GM23338 (cell line): ENCODE measurements at regions not wholly inside any gene's neighbourhood (a gene's known extent, or its start where the extent isn't known, plus 50 kb on each side); places are given as distances from the start of the nearest gene placed in this dataset.

Experiments used
- ATAC-seq: fragments of 200-7000 bp; cut with Tn5 transposase; 3 replicates; pipeline ENCODE4 v1.9.1; 2020
- DNase-seq: peaks from one replicate; pipeline ENCODE4 v3.0.0-alpha.2; 2015; ENCODE audit warnings: low spot score
- H2AFZ ChIP-seq: fragments of 200-600 bp; sonication (generic); 2 replicates; pipeline ENCODE4 v1.8.0; 2016; ENCODE audit warnings: antibody characterized with exemption, mild to moderate bottlenecking, moderate library complexity
- H3F3A ChIP-seq: fragments of 200-600 bp; sonication (generic); replicated peaks from 2 replicates; pipeline ENCODE4 v1.8.0; 2017; ENCODE audit warnings: antibody characterized with exemption, mixed run types, low read depth
- H3K27ac ChIP-seq: fragments of 200-600 bp; sonication (generic); 2 replicates; pipeline ENCODE4 v1.6.1; 2016; ENCODE audit warnings: low read depth
- H3K27me3 ChIP-seq: fragments of 200-600 bp; sonication (generic); 2 replicates; pipeline ENCODE4 v1.8.0; 2016; ENCODE audit warnings: mild to moderate bottlenecking, mixed run types, moderate library complexity; ENCODE audit not compliant: insufficient read depth
- H3K36me3 ChIP-seq: fragments of 200-600 bp; sonication (generic); 2 replicates; pipeline ENCODE4 v1.8.0; 2016; ENCODE audit warnings: mild to moderate bottlenecking; ENCODE audit not compliant: insufficient read depth
- H3K4me1 ChIP-seq: fragments of 200-600 bp; sonication (generic); 2 replicates; pipeline ENCODE4 v1.8.0; 2016; ENCODE audit warnings: mild to moderate bottlenecking, moderate library complexity; ENCODE audit not compliant: insufficient read depth
- H3K4me2 ChIP-seq: fragments of 200-600 bp; sonication (generic); 2 replicates; pipeline ENCODE4 v1.7.1; 2017; ENCODE audit warnings: mixed run types
- H3K4me3 ChIP-seq: fragments of 200-600 bp; sonication (generic); 2 replicates; pipeline ENCODE4 v1.6.1; 2016; ENCODE audit warnings: mixed run types
- H3K79me2 ChIP-seq: fragments of 200-600 bp; sonication (generic); replicated peaks from 2 replicates; pipeline ENCODE4 v1.8.0; 2017; ENCODE audit warnings: mild to moderate bottlenecking; ENCODE audit not compliant: insufficient read depth
- H3K9me2 ChIP-seq: fragments of 200-600 bp; sonication (generic); 2 replicates; pipeline ENCODE4 v1.8.0; 2017; ENCODE audit not compliant: insufficient read depth
- H4K20me1 ChIP-seq: fragments of 200-600 bp; sonication (generic); replicated peaks from 2 replicates; pipeline ENCODE4 v1.8.0; 2017; ENCODE audit warnings: mild to moderate bottlenecking; ENCODE audit not compliant: insufficient read depth
- H3K27ac Mint-ChIP-seq: 2 replicates; pipeline ENCODE4 v1.8.0; 2020; ENCODE audit warnings: inconsistent platforms, mild to moderate bottlenecking, moderate library complexity, mixed read lengths
- H3K27me3 Mint-ChIP-seq: 3 replicates; pipeline ENCODE4 v1.8.0; 2022; ENCODE audit warnings: low read depth, mild to moderate bottlenecking, moderate library complexity, mixed read lengths, inconsistent platforms; ENCODE audit not compliant: insufficient read depth, poor library complexity
- H3K36me3 Mint-ChIP-seq: 3 replicates; pipeline ENCODE4 v1.8.0; 2021; ENCODE audit warnings: low read depth, mild to moderate bottlenecking, inconsistent platforms, moderate library complexity, mixed read lengths
- H3K4me1 Mint-ChIP-seq: 3 replicates; pipeline ENCODE4 v1.8.0; 2020; ENCODE audit warnings: mild to moderate bottlenecking, inconsistent platforms, mixed read lengths
- H3K4me3 Mint-ChIP-seq: 3 replicates; pipeline ENCODE4 v1.8.0; 2021; ENCODE audit warnings: moderate library complexity, mild to moderate bottlenecking, inconsistent platforms, mixed read lengths
- H3K9me3 Mint-ChIP-seq: 3 replicates; pipeline ENCODE4 v1.8.0; 2020; ENCODE audit warnings: moderate library complexity, mild to moderate bottlenecking, inconsistent platforms, mixed read lengths
- CREB1 ChIP-seq: fragments of 250-450 bp; sonication (Bioruptor Pico); IDR thresholded peaks from 2 replicates; pipeline ENCODE4 v1.5.0; 2020; ENCODE audit warnings: low read depth, mild to moderate bottlenecking, moderate library complexity
- ETS1 ChIP-seq: IDR thresholded peaks from 2 replicates; pipeline ENCODE4 v1.6.1; 2016; ENCODE audit warnings: antibody characterized with exemption
- EZH2 ChIP-seq: fragments of 200-600 bp; sonication (generic); IDR thresholded peaks from one replicate; pipeline ENCODE4 v1.8.0; 2017; ENCODE audit warnings: antibody characterized with exemption, mild to moderate bottlenecking, low read depth; ENCODE audit not compliant: unreplicated experiment
- EZH2phosphoT487 ChIP-seq: fragments of 200-600 bp; sonication (generic); IDR thresholded peaks from one replicate; pipeline ENCODE4 v1.8.1; 2018; ENCODE audit warnings: antibody characterized with exemption; ENCODE audit not compliant: unreplicated experiment
- JUNB ChIP-seq: IDR thresholded peaks from one replicate; pipeline ENCODE4 v1.6.1; 2016; ENCODE audit warnings: antibody characterized with exemption; ENCODE audit not compliant: unreplicated experiment
- NANOG ChIP-seq: IDR thresholded peaks from 2 replicates; pipeline ENCODE4 v1.6.1; 2016; ENCODE audit warnings: antibody characterized with exemption, borderline replicate concordance
- POLR2AphosphoS5 ChIP-seq: IDR thresholded peaks from 2 replicates; pipeline ENCODE4 v1.6.1; 2016; ENCODE audit warnings: antibody characterized with exemption, low read depth
- REST ChIP-seq: IDR thresholded peaks from one replicate; pipeline ENCODE4 v1.6.1; 2018; ENCODE audit warnings: antibody characterized with exemption; ENCODE audit not compliant: unreplicated experiment
- STAT1 ChIP-seq: IDR thresholded peaks from one replicate; pipeline ENCODE4 v1.6.1; 2016; ENCODE audit warnings: antibody characterized with exemption; ENCODE audit not compliant: unreplicated experiment
- ZNF114 ChIP-seq: fragments of 250-450 bp; sonication (Bioruptor Pico); IDR thresholded peaks from 2 replicates; pipeline ENCODE4 v1.5.0; 2020; ENCODE audit warnings: mild to moderate bottlenecking, moderate library complexity
- ZNF331 ChIP-seq: fragments of 250-450 bp; sonication (Bioruptor Pico); IDR thresholded peaks from 2 replicates; pipeline ENCODE4 v1.5.0; 2020; ENCODE audit warnings: low read depth, mild to moderate bottlenecking, moderate library complexity
- TF ChIP-seq, protein P1 (sequence below): fragments of 250-450 bp; sonication (Bioruptor Pico); IDR thresholded peaks from 2 replicates; pipeline ENCODE4 v1.5.0; 2020; ENCODE audit warnings: mild to moderate bottlenecking, moderate library complexity
- TF ChIP-seq, protein P2 (sequence below), 2 experiments: fragments of 200-600 bp in 1 of 2; sonication (generic) in 1 of 2; conservative IDR thresholded peaks; 2 replicates each; pipeline versions ENCODE4 v1.5.1 to v1.6.1; 2016 to 2017; ENCODE audit warnings: antibody characterized with exemption in 2 of 2, low read depth in 2 of 2, mild to moderate bottlenecking in 2 of 2, moderate library complexity in 1 of 2

DNA sequence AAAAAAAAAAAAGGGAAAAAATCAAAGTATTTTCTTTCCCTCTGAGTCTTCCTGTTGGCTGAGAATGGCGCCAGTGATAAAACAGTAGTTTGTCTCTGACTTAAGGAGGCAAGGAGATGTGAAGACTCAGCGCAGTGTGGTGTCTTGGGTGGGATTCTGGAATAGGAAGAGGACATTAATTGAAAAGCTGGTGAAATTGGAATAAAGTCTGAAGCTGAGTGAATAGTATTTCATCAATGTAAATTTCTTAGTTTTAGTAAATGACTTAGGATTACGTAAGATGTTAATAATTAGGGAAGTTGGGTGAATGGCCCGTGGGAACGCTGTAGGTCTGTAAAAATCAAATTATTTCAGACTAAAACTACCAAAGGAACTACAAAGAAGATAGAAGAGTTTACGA, 122.8 kb upstream of the ZNF217 start (continued):
- TF ChIP-seq, protein P1, sequence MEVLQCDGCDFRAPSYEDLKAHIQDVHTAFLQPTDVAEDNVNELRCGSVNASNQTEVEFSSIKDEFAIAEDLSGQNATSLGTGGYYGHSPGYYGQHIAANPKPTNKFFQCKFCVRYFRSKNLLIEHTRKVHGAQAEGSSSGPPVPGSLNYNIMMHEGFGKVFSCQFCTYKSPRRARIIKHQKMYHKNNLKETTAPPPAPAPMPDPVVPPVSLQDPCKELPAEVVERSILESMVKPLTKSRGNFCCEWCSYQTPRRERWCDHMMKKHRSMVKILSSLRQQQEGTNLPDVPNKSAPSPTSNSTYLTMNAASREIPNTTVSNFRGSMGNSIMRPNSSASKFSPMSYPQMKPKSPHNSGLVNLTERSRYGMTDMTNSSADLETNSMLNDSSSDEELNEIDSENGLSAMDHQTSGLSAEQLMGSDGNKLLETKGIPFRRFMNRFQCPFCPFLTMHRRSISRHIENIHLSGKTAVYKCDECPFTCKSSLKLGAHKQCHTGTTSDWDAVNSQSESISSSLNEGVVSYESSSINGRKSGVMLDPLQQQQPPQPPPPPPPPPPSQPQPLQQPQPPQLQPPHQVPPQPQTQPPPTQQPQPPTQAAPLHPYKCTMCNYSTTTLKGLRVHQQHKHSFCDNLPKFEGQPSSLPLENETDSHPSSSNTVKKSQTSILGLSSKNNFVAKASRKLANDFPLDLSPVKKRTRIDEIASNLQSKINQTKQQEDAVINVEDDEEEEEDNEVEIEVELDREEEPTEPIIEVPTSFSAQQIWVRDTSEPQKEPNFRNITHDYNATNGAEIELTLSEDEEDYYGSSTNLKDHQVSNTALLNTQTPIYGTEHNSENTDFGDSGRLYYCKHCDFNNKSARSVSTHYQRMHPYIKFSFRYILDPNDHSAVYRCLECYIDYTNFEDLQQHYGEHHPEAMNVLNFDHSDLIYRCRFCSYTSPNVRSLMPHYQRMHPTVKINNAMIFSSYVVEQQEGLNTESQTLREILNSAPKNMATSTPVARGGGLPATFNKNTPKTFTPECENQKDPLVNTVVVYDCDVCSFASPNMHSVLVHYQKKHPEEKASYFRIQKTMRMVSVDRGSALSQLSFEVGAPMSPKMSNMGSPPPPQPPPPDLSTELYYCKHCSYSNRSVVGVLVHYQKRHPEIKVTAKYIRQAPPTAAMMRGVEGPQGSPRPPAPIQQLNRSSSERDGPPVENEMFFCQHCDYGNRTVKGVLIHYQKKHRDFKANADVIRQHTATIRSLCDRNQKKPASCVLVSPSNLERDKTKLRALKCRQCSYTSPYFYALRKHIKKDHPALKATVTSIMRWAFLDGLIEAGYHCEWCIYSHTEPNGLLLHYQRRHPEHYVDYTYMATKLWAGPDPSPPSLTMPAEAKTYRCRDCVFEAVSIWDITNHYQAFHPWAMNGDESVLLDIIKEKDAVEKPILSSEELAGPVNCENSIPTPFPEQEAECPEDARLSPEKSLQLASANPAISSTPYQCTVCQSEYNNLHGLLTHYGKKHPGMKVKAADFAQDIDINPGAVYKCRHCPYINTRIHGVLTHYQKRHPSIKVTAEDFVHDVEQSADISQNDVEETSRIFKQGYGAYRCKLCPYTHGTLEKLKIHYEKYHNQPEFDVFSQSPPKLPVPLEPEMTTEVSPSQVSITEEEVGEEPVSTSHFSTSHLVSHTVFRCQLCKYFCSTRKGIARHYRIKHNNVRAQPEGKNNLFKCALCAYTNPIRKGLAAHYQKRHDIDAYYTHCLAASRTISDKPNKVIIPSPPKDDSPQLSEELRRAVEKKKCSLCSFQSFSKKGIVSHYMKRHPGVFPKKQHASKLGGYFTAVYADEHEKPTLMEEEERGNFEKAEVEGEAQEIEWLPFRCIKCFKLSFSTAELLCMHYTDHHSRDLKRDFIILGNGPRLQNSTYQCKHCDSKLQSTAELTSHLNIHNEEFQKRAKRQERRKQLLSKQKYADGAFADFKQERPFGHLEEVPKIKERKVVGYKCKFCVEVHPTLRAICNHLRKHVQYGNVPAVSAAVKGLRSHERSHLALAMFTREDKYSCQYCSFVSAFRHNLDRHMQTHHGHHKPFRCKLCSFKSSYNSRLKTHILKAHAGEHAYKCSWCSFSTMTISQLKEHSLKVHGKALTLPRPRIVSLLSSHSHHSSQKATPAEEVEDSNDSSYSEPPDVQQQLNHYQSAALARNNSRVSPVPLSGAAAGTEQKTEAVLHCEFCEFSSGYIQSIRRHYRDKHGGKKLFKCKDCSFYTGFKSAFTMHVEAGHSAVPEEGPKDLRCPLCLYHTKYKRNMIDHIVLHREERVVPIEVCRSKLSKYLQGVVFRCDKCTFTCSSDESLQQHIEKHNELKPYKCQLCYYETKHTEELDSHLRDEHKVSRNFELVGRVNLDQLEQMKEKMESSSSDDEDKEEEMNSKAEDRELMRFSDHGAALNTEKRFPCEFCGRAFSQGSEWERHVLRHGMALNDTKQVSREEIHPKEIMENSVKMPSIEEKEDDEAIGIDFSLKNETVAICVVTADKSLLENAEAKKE (CRISPR knock-in tag), result no peak
- TF ChIP-seq NANOG (no peak), JUNB (no peak), ZNF331 (CRISPR knock-in tag) (no peak)

DNA sequence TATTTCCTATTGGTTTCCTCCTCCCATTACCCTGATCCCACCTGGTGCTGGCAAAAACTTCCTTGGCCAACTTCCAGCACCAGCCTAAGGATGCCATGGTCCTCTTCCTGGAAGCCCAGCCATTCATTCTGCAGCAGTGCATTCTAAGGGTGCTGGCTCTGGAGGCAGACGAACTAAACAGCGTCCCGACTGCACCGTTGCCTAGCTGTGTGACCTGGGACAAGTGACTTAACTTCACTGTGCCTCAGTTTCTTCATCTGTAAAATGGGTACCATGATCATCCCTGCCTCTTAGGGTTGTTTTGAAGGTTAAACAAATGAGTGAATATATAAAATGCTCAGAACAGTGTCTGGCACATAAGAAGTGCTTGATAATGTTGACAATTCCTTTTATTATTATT, 120.9 kb upstream of the ZNF217 start:
- no peaks in the 10 kb centered on the region for H3K9me2 ChIP-seq
- TF ChIP-seq NANOG (no peak), CREB1 (CRISPR knock-in tag) (no peak), JUNB (no peak), ZNF331 (CRISPR knock-in tag) (no peak), EZH2 (no peak), REST (no peak), POLR2AphosphoS5 (no peak), ETS1 (no peak), ZNF114 (CRISPR knock-in tag) (no peak), EZH2phosphoT487 (no peak), STAT1 (no peak)
- TF ChIP-seq, protein P2, sequence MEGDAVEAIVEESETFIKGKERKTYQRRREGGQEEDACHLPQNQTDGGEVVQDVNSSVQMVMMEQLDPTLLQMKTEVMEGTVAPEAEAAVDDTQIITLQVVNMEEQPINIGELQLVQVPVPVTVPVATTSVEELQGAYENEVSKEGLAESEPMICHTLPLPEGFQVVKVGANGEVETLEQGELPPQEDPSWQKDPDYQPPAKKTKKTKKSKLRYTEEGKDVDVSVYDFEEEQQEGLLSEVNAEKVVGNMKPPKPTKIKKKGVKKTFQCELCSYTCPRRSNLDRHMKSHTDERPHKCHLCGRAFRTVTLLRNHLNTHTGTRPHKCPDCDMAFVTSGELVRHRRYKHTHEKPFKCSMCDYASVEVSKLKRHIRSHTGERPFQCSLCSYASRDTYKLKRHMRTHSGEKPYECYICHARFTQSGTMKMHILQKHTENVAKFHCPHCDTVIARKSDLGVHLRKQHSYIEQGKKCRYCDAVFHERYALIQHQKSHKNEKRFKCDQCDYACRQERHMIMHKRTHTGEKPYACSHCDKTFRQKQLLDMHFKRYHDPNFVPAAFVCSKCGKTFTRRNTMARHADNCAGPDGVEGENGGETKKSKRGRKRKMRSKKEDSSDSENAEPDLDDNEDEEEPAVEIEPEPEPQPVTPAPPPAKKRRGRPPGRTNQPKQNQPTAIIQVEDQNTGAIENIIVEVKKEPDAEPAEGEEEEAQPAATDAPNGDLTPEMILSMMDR (conservative IDR thresholded peaks at IDR 0.05; ENCODE audit: low read depth in 2 of 2), result no peak

More for the DNA sequence above, 120.9 kb upstream of the ZNF217 start:
- Histone ChIP-seq H3K4me2 (no peak overlapping the region; the same call in 1 of the 2 replicates), H3K4me3 (no peak overlapping the region), H3K79me2 (no peaks in the 10 kb centered on the region), H3K27me3 (no peaks in the 10 kb centered on the region), H3K36me3 (no peaks in the 10 kb centered on the region), H3K27ac (no peak overlapping the region), H3F3A (peaks cover 13% of the 10 kb centered on the region), H4K20me1 (no peaks in the 10 kb centered on the region), H3K4me1 (peaks cover 30% of the 10 kb centered on the region), H2AFZ (no peak overlapping the region)
- ATAC-seq (no peak), DNase-seq (no peak)
- Mint-ChIP-seq H3K4me3 (no peak overlapping the region), H3K9me3 (no peaks in the 10 kb centered on the region), H3K4me1 (peaks cover 26% of the 10 kb centered on the region), H3K27me3 (peaks cover 23% of the 10 kb centered on the region), H3K36me3 (no peaks in the 10 kb centered on the region), H3K27ac (no peak overlapping the region)
